Panc1 (cell line): ENCODE measurements at regions not wholly inside any gene's neighbourhood (a gene's known extent, or its start where the extent isn't known, plus 50 kb on each side); places are given as distances from the start of the nearest gene placed in this dataset.

Source experiments
- ATAC-seq: fragments of 200-7000 bp; cut with Tn5 transposase; 2 replicates; pipeline ENCODE4 v1.9.1; 2020; ENCODE audit warnings: mild to moderate bottlenecking, moderate library complexity
- BruUV-seq: library from RNA; stranded (reverse); fragments of 400-500 nt; replicated peaks from 2 replicates; lab custom pipeline; 2021; lab: Mats Ljungman, UMichigan
- CTCF ChIA-PET: fragments of 300-600 bp; sonication (Branson Sonifier 250); formaldehyde crosslinking; loops from one replicate; lab custom pipeline; 2022; ENCODE audit warnings: antibody characterized with exemption; lab: Charles Lee
- POLR2A ChIA-PET: fragments of 300-600 bp; sonication (Branson Sonifier 250); formaldehyde crosslinking; loops from one replicate; lab custom pipeline; 2022; ENCODE audit warnings: antibody characterized with exemption; lab: Charles Lee
- DNase-seq: peaks from one replicate; pipeline ENCODE4 v3.0.0-alpha.2; 2010; ENCODE audit warnings: low read depth, low spot score
- H3K27ac ChIP-seq: 2 replicates; pipeline ENCODE4 v1.5.1; 2011; ENCODE audit warnings: mild to moderate bottlenecking, low read length, inconsistent platforms
- H3K27me3 ChIP-seq: fragments of 200-500 bp; sonication (Bioruptor generic); 2 replicates; pipeline ENCODE4 v1.6.0; 2014; ENCODE audit warnings: low read length, inconsistent platforms; ENCODE audit not compliant: control insufficient read depth, insufficient read depth
- H3K36me3 ChIP-seq: fragments of 200-500 bp; sonication (Bioruptor generic); 2 replicates; pipeline ENCODE4 v1.5.1; 2014; ENCODE audit warnings: inconsistent platforms, mild to moderate bottlenecking, low read length, moderate library complexity; ENCODE audit not compliant: control insufficient read depth, insufficient read depth
- H3K4me1 ChIP-seq: 2 replicates; pipeline ENCODE4 v1.5.1; 2011; ENCODE audit warnings: inconsistent platforms, mild to moderate bottlenecking, low read length, moderate library complexity; ENCODE audit not compliant: control insufficient read depth, insufficient read depth
- H3K4me3 ChIP-seq, 2 experiments: 2 replicates each; pipeline ENCODE4 v1.5.1; 2011 to 2012; ENCODE audit warnings: low read depth in 2 of 2, low read length in 2 of 2, mild to moderate bottlenecking in 2 of 2, inconsistent platforms in 1 of 2, moderate library complexity in 1 of 2
- H3K9me3 ChIP-seq: fragments of 200-500 bp; sonication (Bioruptor generic); 2 replicates; pipeline ENCODE4 v1.5.1; 2014; ENCODE audit warnings: low read depth, mild to moderate bottlenecking, inconsistent platforms, low read length, moderate library complexity; ENCODE audit not compliant: control insufficient read depth, insufficient read depth
- CTCF ChIP-seq: fragments of 450-650 bp; IDR thresholded peaks from 2 replicates; pipeline ENCODE4 v1.5.1; 2017; ENCODE audit warnings: mild to moderate bottlenecking
- POLR2AphosphoS5 ChIP-seq: IDR thresholded peaks from 2 replicates; pipeline ENCODE4 v1.6.1; 2012; ENCODE audit warnings: mild to moderate bottlenecking, low read depth, low read length, moderate library complexity
- REST ChIP-seq, 2 experiments: IDR thresholded peaks; 2 replicates each; pipeline ENCODE4 v1.6.1; 2011 to 2012; ENCODE audit warnings: low read depth in 2 of 2, control low read depth in 1 of 2, low read length in 1 of 2, mild to moderate bottlenecking in 1 of 2, moderate library complexity in 1 of 2; ENCODE audit not compliant: insufficient read depth in 1 of 2
- SIN3A ChIP-seq: IDR thresholded peaks from 2 replicates; pipeline ENCODE4 v1.6.1; 2012; ENCODE audit warnings: low read depth, mild to moderate bottlenecking, low read length, moderate library complexity, borderline replicate concordance; ENCODE audit not compliant: insufficient read depth
- TCF7L2 ChIP-seq: IDR thresholded peaks from 2 replicates; pipeline ENCODE4 v1.6.1; 2011; ENCODE audit warnings: mild to moderate bottlenecking, low read depth, low read length, inconsistent platforms
- in situ Hi-C: cut with HindIII; loops from 2 replicates; pipeline ENCODE4 v1.10.0; 2016; ENCODE audit warnings: low sequenced_read_pairs, low pct_unique_long_range_greater_than_20kb
- intact Hi-C: fragments of 100-400 bp; cut with micrococcal nuclease; formaldehyde crosslinking; loops from one replicate; pipeline ENCODE4 v1.10.0; 2022; ENCODE audit not compliant: unreplicated experiment

- TF ChIP-seq CTCF (no peak), TCF7L2 (no peak), SIN3A (no peak), POLR2AphosphoS5 (no peak), REST (IDR thresholded peaks at IDR 0.05; ENCODE audit: insufficient read depth in 1 of 2, low read depth in 2 of 2, low read length in 1 of 2) (no peak)
- Histone ChIP-seq H3K27me3 (peaks cover 24% of the 10 kb centered on the region), H3K4me1 (no peaks in the 10 kb centered on the region), H3K36me3 (no peaks in the 10 kb centered on the region), H3K27ac (no peak overlapping the region), H3K4me3 (no peak overlapping the region), H3K9me3 (no peaks in the 10 kb centered on the region)
- in situ Hi-C loops (no loop called here), intact Hi-C loops (no loop called here)
- DNase-seq (no peak), ATAC-seq (no peak)
- ChIA-PET CTCF (no interaction called here), POLR2A (no interaction called here)
- BruUV-seq = no TSS peak
These were observed 296.2 kb upstream of the SALL3 start for GRCh38 chr18:78683191-78684010.

- intact Hi-C loops (no loop called here), in situ Hi-C loops (no loop called here)
- H3K27ac ChIP-seq = no peak overlapping the region
- no peaks in the 10 kb centered on the region for H3K4me1 ChIP-seq
- no peaks in the 10 kb centered on the region for H3K9me3 ChIP-seq
- TF ChIP-seq TCF7L2 (no peak), CTCF (no peak), SIN3A (no peak), POLR2AphosphoS5 (no peak), REST (IDR thresholded peaks at IDR 0.05; ENCODE audit: insufficient read depth in 1 of 2, low read depth in 2 of 2, low read length in 1 of 2) (no peak)
- ChIA-PET CTCF (no interaction called here), POLR2A (no interaction called here)
- no TSS peak for BruUV-seq
- 0 out of 2 replicates have a peak, but pooled peaks have one; percentile 14 for ATAC-seq
- no peak overlapping the region for H3K4me3 ChIP-seq
- H3K27me3 ChIP-seq = peaks cover 24% of the 10 kb centered on the region
- DNase-seq = no peak
- H3K36me3 ChIP-seq = no peaks in the 10 kb centered on the region
These were observed 294.2 kb upstream of the SALL3 start for GRCh38 chr18:78685250-78685979.
